ENCODE measurements at regions not wholly inside any gene's neighbourhood (a gene's known extent, or its start where the extent isn't known, plus 50 kb on each side); places are given as distances from the start of the nearest gene placed in this dataset.

DNA sequence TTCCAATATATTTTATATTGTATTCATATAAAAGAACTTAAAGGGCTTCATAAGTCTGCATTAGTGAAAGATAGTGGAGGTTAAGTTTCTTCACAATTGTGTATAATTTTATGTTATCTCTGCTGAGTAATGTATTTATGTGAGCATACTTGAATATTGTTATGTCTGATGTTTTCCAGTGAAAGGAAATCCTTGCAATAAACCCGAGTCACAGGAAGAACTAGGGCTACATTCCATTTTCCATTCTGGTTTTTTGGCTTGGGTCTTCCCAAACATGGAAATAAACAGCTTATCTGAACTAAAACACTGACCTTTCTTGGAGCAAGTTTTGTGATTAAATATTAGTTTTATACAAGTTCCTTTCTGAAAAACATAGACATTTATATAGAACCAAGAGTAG lies 231.3 kb upstream of the GPRIN3 start:
- no peaks in the 10 kb centered on the region for H3K27me3 ChIP-seq (ENCODE audit: control insufficient read depth, insufficient read depth, low read length)
- no peak for FAIRE-seq
- H3K4me3 ChIP-seq (ENCODE audit: low read depth, low read length) = no peak overlapping the region
- H3K36me3 ChIP-seq (ENCODE audit: control insufficient read depth, insufficient read depth, low read length) = no peaks in the 10 kb centered on the region
- DNase-seq (ENCODE audit: low read depth) = no peak
- TF ChIP-seq, protein P1, sequence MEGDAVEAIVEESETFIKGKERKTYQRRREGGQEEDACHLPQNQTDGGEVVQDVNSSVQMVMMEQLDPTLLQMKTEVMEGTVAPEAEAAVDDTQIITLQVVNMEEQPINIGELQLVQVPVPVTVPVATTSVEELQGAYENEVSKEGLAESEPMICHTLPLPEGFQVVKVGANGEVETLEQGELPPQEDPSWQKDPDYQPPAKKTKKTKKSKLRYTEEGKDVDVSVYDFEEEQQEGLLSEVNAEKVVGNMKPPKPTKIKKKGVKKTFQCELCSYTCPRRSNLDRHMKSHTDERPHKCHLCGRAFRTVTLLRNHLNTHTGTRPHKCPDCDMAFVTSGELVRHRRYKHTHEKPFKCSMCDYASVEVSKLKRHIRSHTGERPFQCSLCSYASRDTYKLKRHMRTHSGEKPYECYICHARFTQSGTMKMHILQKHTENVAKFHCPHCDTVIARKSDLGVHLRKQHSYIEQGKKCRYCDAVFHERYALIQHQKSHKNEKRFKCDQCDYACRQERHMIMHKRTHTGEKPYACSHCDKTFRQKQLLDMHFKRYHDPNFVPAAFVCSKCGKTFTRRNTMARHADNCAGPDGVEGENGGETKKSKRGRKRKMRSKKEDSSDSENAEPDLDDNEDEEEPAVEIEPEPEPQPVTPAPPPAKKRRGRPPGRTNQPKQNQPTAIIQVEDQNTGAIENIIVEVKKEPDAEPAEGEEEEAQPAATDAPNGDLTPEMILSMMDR (IDR thresholded peaks at IDR 0.05; ENCODE audit: insufficient read depth, low read length, severe bottlenecking) = no peak

DNA sequence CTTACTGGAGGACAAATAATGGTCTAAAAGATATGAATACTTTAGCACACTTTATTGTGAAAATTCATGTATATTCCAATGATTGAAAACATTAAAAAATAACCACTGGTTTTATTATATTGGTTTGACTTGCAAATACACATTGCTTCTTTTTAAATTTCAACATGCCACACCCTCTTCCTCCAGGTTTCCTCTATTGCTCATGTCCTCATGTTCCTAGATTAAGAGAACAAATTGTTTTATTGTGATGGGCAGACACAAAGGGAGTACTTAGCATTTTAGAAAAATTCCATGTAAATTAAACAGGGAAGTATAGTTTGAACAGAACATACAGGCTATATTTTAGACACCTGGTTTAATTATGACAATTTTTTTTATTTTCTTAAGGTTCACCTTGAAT lies 230.6 kb upstream of the GPRIN3 start:
- FAIRE-seq = no peak
- no peak for DNase-seq (ENCODE audit: low read depth)
- H3K36me3 ChIP-seq (ENCODE audit: control insufficient read depth, insufficient read depth, low read length) = no peaks in the 10 kb centered on the region
- H3K4me3 ChIP-seq (ENCODE audit: low read depth, low read length) = no peak overlapping the region
- H3K27me3 ChIP-seq (ENCODE audit: control insufficient read depth, insufficient read depth, low read length) = no peaks in the 10 kb centered on the region
- TF ChIP-seq, protein P1 (IDR thresholded peaks at IDR 0.05; ENCODE audit: insufficient read depth, low read length, severe bottlenecking) = no peak

DNA sequence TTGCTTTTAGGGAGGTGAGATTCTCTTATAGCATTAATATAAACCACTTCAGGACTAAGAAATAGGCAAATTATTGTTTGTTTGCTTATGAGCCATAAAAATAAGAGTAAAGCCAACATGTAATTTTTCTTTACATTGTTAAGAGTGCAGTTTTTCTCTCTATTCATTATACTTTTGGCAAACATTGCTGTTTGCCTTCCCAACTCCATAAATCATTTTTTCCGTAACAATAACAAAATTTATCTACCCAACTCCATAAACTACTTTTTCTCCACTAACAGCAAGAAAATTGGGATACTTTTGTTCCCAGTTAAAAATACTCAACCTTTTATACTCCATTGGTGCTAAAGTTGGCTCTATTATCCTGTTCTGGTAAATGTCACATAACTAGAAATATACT lies 229.7 kb upstream of the GPRIN3 start:
- FAIRE-seq = no peak

DNA sequence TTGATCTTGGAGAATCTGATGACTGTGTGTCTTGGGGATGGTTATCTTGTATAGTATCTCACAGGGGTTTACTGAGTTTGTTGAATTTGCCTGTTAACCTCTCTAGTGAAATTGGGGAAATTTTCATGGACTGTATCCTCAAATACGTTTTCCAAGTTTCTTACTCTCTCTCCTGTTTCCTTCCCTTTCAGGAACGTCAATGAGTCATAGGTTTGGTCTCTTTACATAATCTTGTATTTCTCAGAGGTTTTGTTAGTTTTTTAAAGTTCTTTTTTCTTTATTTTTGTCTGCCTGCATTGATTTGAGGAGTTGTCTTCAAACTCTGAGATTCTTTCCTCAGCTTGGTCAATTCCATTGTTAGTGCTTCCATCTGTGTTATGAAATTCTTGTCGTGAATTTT lies 227.7 kb upstream of the GPRIN3 start:
- no peak for DNase-seq (ENCODE audit: low read depth)
- TF ChIP-seq, protein P1 (IDR thresholded peaks at IDR 0.05; ENCODE audit: insufficient read depth, low read length, severe bottlenecking) = no peak
- Histone ChIP-seq H3K4me3 (ENCODE audit: low read depth, low read length) (no peak overlapping the region), H3K36me3 (ENCODE audit: control insufficient read depth, insufficient read depth, low read length) (no peaks in the 10 kb centered on the region), H3K27me3 (ENCODE audit: control insufficient read depth, insufficient read depth, low read length) (no peaks in the 10 kb centered on the region)
- no peak for FAIRE-seq

More for the DNA sequence above, 229.7 kb upstream of the GPRIN3 start:
- Histone ChIP-seq H3K4me3 (ENCODE audit: low read depth, low read length) (no peak overlapping the region), H3K36me3 (ENCODE audit: control insufficient read depth, insufficient read depth, low read length) (no peaks in the 10 kb centered on the region), H3K27me3 (ENCODE audit: control insufficient read depth, insufficient read depth, low read length) (no peaks in the 10 kb centered on the region)
- TF ChIP-seq, protein P1 (IDR thresholded peaks at IDR 0.05; ENCODE audit: insufficient read depth, low read length, severe bottlenecking) = no peak
- DNase-seq (ENCODE audit: low read depth) = no peak

DNA sequence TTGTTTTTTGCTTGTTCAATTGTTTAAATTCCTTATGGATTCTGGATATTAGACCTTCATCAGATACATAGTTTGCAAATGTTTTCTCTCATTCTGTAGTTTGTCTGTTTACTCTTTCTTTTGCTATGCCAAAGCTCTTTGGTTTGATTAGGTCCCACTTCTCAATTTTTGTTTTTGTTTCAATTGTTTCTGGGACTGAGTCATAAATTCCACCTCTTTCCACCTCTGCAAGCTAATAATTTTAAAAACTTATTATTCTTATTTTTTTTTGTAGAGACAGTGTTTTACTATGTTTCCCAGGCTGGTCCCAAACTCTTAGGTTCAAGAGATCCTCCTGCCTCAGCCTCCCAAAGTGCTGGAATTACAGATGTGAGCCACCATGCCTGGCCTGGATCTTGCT lies 226.8 kb upstream of the GPRIN3 start:
- Histone ChIP-seq H3K27me3 (ENCODE audit: control insufficient read depth, insufficient read depth, low read length) (no peaks in the 10 kb centered on the region), H3K4me3 (ENCODE audit: low read depth, low read length) (no peak overlapping the region), H3K36me3 (ENCODE audit: control insufficient read depth, insufficient read depth, low read length) (no peaks in the 10 kb centered on the region)
- TF ChIP-seq, protein P1 (IDR thresholded peaks at IDR 0.05; ENCODE audit: insufficient read depth, low read length, severe bottlenecking) = no peak
- FAIRE-seq (no peak), DNase-seq (ENCODE audit: low read depth) (no peak)

DNA sequence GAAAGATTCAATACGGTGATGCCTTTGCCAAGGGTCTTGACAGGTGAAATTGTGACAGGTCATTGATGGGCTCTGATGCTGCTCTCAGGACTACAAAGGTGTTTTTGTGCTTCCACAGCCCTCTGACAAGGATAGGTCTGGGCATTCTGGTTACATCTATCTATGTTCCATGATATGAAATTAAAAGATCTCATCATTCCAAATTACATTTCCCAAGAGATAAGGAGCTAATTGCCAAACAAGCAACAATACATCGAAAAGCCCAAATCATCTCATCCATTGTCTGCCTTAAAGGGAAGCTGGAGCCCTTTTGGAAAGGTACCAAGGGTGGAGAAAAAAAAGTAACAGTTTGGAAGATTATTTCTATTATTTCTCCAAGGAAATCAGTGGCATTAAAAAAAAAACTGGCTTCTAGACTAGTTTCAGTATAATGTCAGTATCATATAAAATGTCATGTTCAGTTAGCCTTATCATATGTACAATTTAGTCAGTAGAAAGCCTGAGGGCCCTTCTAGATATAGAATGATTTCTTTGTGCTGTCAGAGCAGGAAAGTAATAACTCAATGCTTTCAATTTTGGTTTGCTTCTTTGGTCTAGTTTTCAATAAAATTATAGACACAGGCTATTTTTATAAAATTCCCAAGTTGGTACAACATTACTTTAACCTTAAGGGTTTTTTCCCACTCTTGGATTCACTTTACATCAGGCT lies 224.5 kb upstream of the GPRIN3 start:
- H3K27me3 ChIP-seq (ENCODE audit: control insufficient read depth, insufficient read depth, low read length) = no peaks in the 10 kb centered on the region
- no peak overlapping the region for H3K4me3 ChIP-seq (ENCODE audit: low read depth, low read length)
- TF ChIP-seq, protein P1 (IDR thresholded peaks at IDR 0.05; ENCODE audit: insufficient read depth, low read length, severe bottlenecking) = no peak
- no peaks in the 10 kb centered on the region for H3K36me3 ChIP-seq (ENCODE audit: control insufficient read depth, insufficient read depth, low read length)
- no peak for FAIRE-seq
- no peak for DNase-seq (ENCODE audit: low read depth)

Data from bronchial epithelial cell (primary cell).